ENCODE measurements at regions not wholly inside any gene's neighbourhood (a gene's known extent, or its start where the extent isn't known, plus 50 kb on each side); places are given as distances from the start of the nearest gene placed in this dataset.

DNA sequence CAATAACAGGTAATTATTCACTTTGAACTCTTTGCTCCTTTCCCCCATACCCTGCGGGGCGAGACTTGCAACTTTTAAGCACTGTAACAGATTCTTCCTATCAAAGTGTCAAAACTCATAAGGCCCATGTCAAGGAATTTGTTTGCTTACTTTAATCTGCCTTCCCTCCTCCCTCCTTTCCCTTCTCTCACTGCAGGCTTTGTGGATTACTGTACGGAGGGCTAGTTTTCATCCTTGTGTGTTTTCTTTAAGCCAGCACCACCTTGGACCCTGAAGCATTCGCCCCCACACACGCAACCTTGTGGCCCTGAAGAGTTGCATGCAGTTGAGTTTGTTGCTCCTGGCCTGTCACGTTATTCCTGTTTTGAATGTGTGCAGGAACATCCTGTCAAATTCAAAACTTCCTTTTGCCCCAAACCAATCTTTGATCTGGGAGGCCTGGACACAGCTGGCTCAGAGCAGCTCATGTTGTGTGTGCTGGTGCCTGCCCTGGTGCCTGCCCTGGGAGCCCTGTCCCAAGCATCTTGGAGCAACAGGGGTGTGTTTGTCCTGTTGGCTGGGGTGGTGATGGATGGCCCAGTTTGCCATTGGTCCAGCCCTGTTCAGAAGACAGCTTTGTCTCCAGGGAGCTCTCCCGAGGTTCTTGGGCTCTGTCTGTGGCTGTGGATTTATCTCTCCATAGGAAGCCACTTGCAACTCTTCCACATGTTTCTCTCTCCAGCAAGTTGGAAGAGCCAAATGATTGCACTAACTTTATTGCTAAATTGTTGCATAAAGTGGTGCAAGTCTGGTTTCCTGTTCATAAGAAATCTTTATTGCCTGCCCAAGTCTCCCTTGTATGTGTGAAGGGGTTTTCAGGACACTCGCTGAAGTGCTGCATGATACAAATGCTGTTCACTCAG, 199.6 kb downstream of the VAPA start:
- FAIRE-seq (no peak), DNase-seq (ENCODE audit: low spot score in 2 of 2) (no peak)

DNA sequence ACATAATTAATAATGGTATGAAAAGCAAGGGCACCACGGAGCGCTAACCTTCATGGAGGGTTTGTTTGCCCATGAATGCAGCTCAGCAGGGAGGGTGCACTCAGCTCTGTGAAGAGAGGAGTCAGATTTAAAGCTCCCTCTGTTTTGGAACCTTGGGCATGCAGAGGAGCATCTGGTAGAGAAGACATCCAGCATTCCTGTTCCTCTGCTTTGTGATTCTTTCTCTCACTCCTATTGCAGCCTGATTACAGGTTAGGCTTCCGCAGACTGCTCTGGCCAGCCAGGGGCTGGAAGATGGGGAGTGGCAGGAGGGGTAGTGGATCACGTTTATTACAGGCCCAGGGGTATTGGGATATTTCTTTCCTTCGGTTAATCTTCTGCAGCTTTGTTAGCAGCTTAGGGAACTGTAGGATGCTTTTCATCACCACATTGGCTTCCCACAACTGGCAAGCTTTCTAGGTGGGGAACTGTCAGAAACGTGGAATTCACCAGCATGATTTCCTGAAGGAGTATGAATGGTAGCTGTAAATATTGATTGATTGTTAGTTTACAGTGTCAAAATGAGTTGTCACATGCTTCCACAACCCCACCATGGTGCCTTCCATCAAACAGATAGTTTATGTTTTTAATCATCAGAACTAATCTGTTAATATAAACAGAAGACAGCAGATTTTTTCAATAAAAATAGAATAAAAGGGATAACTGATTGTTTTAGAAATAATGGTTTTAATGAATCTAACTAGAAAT, 201.1 kb downstream of the VAPA start:
- FAIRE-seq (no peak), DNase-seq (ENCODE audit: low spot score in 2 of 2) (no peak)

DNA sequence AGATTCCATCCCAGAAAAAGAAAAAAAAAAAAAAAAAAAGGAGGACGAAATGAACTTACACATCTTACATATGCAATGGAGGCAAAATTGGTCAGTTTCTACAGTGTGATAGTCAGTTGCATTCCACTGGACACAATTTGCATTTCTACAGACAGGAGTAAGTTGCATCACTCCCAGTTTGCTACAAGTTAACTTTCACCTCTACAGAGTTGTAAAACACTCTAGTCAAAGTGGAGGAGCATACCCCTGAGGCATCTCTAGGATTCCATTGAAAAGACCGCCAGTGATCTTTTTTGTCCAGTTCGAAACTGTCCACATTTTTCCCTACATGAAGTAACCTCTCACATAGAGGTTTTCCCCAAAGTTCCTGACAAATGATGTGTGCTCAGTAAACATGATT, 202.8 kb downstream of the VAPA start:
- no peak for DNase-seq (ENCODE audit: low spot score in 2 of 2)

DNA sequence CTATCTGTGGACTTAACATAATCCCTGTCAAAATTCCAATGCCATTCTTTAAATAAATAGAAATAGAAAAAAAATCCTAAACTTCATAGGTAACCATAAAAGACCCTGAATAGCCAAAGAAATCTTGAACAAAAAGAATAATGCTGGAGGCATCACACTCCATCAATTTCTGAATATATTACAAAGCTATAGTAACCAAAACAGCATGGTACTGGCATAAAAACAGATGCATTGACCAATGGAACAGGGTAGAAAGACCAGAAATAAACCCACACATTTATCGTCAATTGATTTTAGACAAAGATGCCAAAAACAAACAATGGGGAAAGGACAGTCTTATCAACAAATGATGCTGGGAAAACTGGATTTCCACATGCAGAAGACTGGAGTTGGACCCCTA, 205.7 kb downstream of the VAPA start:
- FAIRE-seq, result no peak
- DNase-seq (ENCODE audit: low spot score in 2 of 2), result no peak

More for the DNA sequence above, 202.8 kb downstream of the VAPA start:
- FAIRE-seq, result no peak

DNA sequence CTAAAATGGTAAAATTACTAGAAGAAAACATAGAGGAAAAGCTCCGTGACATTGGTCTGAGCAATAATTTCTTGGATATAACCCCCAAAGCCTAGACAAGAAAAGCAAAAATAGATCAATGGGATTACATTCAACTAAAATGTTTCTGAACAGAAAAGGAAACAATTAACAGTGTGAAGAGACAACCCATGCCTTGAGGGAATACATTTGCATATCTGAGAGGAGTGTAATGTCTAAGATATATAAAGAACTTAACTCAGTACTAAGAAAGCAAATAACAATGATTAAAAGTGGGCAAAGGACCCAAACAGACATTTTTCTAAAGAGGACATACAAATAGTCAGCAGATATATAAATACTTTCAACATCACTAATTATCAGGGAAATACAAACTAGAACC, 206.2 kb downstream of the VAPA start:
- FAIRE-seq, result no peak
- no peak for DNase-seq (ENCODE audit: low spot score in 2 of 2)

DNA sequence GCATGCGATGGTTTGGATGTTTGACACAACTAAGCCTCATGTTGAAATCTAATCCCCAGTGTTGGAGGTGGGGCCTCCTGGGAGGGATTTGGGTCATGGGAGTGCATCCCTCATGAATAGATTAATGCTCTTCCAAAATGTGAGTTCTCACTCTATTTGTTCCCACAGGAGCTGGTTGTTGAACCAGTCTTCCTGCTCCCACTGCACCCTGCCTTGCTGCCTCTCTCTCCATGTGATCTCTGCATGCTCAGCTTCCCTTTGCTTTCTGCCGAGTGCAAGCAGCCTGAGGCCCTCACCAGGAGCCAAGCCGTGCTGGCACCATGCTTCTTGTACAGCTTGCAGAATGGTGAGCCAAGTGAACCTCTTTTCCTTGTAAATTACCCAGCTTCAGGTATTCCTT, 206.8 kb downstream of the VAPA start:
- FAIRE-seq, result no peak
- DNase-seq (ENCODE audit: low spot score in 2 of 2), result no peak

DNA sequence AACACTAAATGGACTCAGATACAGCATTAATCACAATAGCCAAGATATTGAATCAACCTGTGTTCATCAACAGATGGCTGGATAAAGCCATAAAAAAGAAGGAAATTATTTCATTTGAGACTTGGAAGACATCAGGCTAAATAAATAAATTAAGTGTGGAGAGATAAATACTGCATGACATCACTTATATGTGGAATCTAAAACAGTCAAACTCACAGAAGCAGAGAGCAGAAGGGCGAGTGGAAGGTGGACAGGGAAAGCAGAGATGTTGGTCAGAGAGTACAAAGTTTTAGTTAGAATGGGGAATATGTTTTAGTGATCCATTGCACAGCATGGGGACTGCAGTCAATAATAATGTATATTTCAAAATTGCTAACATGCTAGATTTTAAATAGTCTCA, 207.2 kb downstream of the VAPA start:
- no peak for FAIRE-seq
- no peak for DNase-seq (ENCODE audit: low spot score in 2 of 2)

DNA sequence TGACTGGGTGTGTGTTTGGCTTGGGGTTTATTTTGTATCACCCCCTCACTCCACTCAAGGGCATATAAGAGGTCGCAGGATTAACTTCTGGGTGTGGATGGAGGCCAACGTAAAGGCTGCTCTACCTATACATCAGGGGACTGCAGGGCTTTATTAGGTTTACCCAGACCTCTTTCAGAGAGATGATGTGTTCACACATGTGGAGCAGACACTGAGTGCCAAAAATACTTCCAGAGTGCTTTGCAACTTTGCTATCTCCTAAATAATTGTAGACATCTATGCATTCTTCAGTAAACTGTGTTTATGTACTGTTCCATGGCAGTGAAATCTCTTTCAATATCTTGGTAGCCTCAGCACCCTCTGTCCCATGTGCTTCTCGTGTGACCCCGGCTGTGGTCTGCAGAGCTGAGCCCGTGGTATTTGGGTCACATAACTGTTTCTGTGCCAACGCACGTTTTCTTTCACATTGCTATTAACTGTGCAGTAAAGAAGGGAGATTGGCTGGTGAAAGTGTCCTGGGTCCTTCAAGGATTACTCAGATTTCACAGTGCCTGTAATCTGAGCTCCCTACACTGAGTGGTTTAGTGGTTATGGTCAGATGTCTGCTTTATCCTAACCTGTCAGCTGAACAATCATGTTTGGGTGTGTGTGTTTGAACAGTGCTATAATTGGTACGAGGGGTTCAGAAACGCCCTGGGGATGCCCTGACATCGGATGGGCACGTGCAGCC, 208.1 kb downstream of the VAPA start:
- no peak for FAIRE-seq
- DNase-seq (ENCODE audit: low spot score in 2 of 2), result no peak

DNA sequence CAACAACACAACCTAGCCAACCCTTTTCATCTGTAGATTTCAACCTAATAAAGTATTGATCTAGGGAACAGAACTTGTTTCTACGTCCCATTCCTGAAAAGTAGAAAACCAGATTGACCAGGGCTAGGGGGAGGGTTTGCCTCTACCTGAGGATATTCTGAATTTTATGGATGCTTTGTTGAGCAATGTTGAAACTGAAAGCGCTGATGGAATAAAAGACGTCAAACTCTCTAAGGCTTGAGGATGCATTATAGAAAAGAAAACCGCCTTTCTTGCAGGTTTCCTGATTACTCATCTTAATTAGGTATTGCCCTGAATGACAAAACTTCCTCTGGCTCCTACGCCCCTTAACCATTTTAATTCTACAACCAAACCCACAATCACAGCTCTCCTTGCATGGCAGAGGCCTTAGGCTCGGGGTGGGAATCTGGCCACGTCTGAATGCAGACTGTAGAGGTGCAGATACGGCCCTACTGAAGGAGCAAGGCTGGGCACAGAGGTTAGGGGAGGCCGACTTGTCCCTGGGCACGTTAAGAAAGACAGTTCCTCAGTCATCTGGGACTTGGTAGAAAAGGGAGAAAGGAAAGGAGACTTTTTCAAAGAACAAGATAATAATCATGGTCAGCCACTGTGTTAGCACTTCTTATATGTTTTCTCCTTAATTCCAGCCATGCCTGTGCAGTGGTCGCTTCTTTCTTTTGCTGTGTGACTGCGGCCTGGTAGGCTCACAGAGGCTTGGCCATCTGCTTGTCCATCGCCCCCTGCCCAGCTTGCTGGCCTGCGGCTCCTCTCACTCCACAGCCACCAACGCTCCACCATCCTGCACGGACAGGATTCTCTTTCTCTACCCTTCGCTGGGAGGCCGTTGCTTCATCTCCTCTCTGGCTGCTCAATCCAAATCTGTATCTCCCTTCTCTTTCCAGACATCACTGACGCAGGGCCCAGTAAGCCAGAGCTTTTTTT, 209.5 kb downstream of the VAPA start:
- no peak for FAIRE-seq

DNA sequence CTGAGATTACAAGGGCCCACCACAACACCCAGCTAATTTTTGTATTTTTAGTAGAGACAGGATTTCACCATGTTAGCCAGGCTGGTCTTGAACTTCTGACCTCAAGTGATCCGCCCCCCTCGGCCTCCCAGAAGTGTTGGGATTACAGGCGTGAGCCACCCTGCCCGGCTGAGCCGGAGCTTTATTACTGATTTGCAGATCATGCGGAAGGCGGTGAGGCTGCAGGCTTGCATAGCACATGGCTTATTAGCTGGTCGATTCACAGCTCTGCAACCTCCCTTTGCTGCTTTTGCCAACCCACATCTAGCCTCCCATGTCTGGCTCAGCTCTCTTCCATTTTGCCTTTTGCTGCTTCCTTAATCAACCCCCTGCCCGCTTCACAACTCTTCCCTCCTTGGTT, 210.3 kb downstream of the VAPA start:
- FAIRE-seq, result no peak
- no peak for DNase-seq (ENCODE audit: low spot score in 2 of 2)

More for the DNA sequence above, 209.5 kb downstream of the VAPA start:
- no peak for DNase-seq (ENCODE audit: low spot score in 2 of 2)

DNA sequence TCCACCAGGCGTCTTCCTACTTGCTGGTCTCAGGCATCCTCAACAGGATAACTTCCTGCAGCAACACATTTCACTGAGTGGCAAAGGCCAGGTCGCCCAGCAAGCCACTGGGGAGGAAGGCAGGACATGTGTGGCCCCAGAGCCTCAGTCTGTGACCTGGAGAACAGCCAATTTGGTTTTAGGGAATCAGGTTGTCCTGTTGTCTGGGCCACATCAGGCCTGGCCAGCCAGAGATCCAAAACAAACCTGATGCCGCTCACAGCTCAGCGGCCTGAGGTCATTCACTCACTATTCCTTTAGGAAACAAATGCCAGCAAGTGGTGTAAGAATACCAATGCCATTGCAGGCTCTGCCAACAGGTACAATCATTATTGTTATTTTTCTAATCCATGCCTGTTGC, 210.7 kb downstream of the VAPA start:
- FAIRE-seq (no peak), DNase-seq (ENCODE audit: low spot score in 2 of 2) (no peak)

DNA sequence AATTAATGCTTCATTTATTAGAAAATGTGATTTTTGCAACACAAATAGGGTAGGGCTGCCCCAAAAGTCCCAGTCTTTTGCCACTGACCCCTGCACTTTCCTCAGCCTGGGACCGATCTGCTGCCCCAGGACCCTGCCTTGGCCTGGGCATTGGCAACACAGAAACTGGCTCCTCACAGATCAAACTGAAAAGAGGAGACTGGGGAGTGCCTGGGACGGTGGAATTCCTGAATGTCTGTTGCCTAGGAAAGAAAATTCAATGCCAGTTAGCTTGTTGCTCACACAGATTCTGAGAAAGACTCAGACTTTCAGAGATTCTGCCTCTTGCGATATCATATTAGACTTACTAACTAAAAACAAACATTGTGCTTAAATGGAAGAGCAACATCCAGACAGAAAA, 211.2 kb downstream of the VAPA start:
- DNase-seq (ENCODE audit: low spot score in 2 of 2), result no peak
- FAIRE-seq, result no peak

DNA sequence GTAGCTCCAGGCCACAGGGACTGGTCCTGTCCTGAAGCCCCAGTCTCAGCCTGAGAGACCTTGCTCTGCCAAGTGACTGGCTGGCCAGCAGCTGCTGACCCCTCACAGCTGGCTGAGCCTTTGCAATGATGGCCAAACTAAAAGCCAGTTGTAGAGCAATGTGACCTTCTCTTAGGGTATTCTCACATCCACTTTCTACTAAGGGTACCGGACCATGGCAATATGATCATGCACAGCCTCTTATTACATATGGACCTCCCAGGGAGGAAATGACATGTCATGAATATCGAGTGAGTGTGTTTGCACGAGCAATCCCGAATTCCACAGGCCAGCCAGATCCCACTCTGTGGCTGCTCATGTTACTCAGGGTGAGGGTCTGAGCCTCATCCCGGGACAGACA, 213.9 kb downstream of the VAPA start:
- FAIRE-seq (no peak), DNase-seq (ENCODE audit: low spot score in 2 of 2) (no peak)

DNA sequence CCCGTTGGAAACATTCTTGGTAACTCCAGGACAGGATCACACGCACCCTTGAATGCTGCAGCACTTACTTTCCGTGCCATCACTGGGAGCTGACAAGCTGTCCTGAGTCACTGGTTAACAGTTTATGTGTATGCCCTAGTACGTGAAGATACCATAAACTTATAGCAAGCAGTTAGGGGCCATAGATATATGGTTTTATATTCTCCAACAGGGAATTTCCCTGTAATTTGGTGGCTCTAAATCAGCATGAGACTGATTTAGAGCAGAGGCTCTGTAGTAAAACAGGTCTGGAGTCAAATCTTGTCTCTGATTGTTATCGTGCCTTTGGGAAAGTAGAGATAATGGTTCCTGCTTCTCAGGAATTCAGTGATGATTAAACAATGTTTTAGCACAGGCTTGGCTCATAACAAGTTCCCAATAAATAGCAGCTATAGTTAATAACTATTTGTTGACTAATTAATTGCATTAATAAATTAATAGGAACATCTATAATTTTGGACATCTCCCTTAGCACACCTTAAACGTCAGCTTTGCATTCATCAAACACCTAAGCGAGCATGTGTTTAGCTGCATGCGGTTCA, 215.2 kb downstream of the VAPA start:
- DNase-seq (ENCODE audit: low spot score in 2 of 2) (no peak), FAIRE-seq (no peak)

DNA sequence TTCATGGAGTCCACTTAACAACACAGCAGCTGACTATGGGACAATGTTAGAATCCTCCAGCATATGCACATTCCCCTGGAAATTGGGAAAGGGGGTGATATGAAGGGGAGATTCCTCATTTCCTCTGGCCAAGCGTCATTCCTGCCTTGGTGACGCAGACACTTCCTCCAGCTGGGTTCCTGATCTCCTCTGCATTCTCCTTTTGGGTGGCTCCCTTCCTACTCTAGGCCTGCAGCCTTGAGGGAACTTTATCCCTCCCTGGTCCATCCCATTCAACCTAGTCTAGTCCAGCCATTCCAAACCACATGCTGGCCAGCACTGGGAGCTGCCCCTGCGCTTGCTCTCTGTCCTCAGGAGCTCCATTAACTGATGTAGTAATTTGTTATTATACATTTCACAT, 216.8 kb downstream of the VAPA start:
- no peak for FAIRE-seq

DNA sequence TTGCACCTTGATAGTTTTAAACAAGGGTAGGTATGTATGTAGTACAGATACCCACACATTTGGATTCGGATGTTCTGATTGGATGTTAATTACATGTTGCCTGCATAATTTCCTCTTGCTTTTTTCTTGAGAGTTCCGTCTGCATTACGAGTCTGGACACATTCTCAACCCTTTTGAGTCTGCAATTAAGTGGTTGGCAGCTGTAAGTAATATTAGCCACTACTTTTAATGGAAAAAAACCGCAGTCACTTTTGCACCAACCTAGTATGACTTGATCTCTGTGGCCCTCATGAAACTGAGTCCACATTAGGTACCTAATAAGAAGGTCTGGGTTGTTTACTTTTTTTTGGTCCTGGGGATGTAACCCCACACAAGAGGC, 217.3 kb downstream of the VAPA start:
- DNase-seq (ENCODE audit: low spot score in 2 of 2) (peak in 1 of 2 donors; percentile 30), FAIRE-seq (no peak)

More for the DNA sequence above, 216.8 kb downstream of the VAPA start:
- no peak for DNase-seq (ENCODE audit: low spot score in 2 of 2)

DNA sequence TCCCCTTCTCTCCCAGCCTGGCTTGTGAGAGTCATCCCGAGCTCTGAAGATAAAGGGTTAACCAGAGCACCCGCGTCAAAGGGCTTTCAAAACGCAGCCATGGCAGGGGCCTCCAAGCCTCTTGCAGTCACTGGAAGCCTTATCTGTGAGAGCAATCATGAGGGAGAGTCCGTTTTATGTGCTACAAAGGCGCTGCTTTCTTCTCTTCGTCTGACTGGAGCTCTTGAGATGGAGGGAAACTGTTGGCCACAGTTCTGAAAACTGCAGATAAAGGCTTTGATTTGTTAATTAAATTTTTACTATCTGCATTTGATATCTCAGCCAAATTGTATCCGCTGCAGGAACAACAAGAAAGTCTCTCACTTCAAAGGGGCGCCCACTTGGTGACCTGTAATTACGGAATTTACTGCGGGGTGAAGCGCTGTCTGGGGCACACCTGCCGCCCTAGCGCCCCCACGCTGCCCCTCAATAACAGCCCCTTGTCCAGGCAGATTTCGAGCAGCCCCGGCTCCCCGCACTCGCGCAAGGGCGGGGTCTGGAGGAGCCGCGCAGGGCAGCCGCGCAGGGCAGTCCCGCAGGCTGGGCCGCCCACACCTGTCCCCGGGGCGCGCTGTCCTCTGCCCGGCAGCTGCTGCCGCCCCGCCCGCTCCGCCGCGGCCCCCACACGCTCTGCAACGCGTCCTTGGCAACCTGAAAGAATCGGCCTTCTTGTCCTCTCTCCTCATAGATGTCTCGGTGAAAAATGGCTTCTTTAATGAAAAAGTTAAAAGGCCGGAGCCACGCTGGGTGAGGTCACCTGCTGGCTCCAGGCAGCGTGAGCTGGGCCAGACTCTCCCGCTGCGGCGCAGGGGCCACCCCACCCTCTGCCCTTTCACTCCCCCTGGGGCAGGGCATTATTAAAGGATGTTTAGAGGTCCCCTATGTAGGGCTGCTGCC, 217.9 kb downstream of the VAPA start:
- DNase-seq (ENCODE audit: low spot score in 2 of 2), result peak; percentile 49 to 71
- FAIRE-seq, result no peak

DNA sequence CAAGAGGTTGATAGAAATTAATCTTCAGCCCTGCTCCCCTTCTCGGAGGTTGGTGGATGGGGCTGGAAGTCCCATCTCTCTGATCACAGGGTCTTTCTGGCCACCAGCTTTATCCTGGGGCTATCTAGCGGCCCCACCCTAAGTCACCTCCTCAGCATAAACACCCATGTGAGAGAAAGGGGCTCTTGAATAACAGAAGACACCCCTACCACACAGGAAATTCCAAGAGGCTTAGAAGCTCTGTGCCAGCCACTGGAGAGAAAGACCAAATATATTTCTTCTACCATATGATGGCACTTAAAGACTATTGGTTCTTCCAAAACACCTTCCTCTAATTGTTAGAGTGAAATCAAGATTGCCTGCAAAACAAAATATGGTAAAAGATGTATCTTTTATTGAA, 219.7 kb downstream of the VAPA start:
- no peak for DNase-seq (ENCODE audit: low spot score in 2 of 2)
- FAIRE-seq, result no peak

DNA sequence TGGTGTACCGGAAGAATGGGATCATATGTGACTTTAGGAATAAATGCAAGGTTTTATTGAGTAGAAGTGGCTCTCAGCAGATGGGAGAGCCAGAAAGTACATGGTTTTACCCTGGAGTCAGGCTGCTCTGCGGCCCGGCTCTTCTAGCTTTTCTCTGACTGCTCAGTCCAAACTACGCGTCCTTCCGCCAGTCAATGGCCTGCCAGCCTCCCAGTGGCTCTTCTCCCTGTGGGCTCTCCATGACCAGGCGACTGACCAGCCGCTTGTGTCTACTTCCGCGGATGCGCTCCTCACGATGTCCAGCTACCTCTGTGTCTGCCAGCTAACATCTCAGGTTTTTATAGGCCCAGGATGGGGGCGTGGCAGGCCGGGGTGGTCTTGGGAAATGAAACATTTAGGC, 220.4 kb downstream of the VAPA start:
- FAIRE-seq (no peak), DNase-seq (ENCODE audit: low spot score in 2 of 2) (no peak)
